ENCODE measurements at regions not wholly inside any gene's neighbourhood (a gene's known extent, or its start where the extent isn't known, plus 50 kb on each side); places are given as distances from the start of the nearest gene placed in this dataset.
"Not testable (repeated sequence)": the region's sequence is repeated elsewhere in the genome, so short reads cannot be mapped to it uniquely, and the experiment has no call there.

DNA sequence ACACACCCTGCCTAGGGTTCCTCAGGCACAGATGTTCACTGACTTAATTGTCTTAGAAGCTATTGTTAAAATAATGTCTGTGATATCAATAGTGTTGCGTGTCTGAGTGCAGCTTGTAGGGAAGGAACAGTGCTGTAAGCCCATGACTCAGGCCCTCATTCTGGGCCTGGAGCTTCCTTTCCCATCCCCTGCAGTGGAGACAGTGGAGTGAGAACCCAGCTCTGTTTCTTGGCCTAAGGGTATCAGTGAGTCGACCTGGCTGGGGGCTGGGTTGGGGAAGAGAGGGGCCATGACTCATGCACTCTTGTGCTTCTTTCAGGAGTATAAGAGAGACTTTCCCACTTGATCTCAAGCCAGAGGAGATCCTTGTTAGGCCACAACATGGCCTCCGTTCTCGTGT lies 106.8 kb downstream of the HRH4 start:
- DNase-seq: no peak

DNA sequence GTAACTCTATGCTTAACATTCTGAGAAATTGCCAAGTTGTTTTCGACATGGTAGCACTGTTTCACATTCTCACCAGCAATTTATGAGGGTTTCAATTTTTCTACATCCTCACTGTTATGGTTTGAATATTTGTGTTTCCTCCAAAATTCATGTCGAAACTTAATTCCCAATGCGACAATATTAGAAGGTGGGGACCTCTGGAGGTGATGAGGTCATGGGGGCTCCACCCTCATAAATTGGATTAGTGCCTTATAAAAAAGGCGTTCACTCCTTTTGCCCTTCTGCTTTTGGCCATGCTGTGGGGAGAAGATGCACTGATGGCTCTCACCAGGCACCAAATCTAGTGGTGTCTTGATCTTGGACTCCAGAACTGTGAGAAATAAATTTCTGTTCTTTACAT lies 110.3 kb downstream of the HRH4 start:
- no peak for DNase-seq

DNA sequence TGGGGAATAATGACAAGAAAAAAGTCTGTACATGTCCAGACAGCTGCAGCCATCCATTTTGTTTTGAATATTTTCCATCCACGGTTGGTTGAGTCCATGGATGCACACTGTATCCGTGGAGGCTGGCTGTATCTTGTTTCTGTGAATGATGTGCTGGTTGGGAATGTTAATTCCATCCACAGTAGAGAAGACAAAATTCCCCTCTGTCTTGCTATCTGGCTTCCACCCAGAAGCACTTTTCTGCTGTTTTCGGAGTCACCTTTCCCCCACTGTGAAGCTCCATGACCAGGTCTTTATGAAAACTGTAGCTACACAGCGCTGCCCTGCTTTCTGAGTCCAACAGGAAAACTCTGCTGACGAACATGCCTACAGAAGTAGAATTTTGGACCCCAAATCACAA lies 122.3 kb downstream of the HRH4 start:
- no peak for DNase-seq

DNA sequence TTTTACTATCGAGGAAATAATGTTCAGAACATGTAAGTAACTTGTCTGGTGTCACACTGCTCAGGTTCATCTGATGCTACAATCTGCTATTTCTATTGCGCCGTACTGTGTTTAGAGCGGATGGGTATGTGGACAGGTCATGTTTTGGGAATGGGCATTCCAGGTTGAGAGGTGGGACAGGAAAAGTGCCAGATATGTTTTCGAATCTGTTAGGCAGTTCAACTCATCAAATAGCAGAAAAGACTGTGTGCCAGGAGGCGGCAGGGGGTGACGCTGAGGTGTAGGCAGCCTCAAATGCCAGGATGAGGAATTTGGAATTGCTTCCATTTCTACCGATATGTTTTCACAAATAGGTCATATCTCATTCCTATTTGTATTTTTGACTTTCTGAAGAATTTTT lies 123.8 kb downstream of the HRH4 start:
- no peak for DNase-seq

GRCh38 chr18:24584813-24585212 lies 124.4 kb downstream of the HRH4 start:
- DNase-seq: no peak

DNA sequence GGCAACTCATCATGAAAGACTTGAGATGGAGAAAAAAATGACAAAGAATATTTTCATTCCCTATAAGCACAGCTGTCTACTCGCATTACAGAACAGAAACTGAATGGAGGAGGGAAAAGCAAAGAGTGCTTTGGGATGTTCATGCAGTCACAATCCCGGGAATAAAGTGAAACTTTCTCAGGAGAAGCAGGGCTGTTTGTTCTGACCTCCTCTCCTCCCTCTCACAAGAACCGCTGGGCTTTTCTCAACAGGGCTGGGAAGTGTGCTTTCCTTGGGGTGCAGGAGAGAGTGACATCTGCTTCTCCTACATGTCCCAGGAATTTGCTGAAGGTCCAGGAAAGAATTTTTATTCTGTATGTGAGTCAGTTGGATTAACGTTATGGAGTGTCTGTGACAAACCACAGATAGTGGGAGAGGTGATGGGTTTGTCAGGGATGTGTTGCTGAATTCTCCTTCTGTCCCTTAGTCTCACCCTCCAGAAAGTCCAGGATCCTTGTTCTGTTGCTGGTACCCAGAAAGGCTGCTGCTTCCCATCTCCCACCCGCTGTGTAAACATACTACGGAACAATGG lies 125.6 kb downstream of the HRH4 start:
- no peak for DNase-seq

DNA sequence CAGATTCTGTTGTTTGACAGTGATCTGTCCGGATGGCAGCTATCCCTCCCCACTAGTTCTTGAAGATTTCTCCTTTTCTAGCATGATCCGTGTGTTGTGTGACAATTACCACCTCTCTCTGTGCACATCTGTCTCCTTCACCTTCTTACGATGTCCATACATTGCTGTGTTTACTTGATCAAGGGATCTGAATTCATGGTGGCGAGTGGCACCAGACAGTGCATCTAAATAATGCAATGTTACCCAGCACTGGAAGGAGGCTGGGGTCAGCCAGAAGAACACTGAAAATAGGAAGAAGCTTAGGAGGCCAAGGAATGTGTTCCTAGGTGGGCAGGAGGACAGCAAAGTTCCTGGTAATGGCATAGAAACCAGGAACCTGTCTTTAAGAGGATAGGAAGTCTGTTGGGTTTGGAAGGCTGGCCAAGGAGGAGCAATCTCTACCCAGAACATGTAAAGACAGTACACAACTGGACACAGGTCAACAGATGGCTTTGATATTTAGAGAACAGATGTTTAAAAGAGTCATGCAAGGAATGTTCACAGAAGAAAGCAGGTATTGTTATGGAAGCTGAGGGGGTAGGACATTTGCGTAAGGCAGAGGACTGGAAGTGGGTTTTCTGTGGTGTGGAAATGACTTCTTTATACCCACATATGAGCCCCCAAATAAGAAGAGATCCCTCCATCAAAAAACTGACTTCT lies 126.4 kb downstream of the HRH4 start:
- DNase-seq: no peak

DNA sequence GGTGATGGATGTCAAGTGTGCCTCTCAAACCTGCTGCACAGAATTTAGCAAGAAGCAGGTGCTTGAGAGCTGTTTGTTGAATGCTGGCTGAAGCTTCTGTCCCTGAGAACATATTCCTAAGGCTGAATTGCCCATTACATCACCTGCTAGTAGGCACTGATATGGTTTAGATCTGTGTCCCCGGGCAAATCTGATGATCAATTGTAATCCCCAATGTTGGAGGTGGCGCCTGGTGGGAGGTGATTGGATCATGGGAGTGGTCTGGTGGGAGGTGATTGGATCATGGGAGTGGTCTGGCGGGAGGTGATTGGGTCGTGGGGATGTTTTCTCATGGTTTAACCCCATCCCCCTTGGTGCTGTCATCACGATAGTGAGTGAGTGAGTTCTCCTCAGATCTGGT lies 128.0 kb downstream of the HRH4 start:
- DNase-seq: no peak

- no peak for DNase-seq
Observed at GRCh38 chr18:24590946-24591345, 130.5 kb downstream of the HRH4 start.

DNA sequence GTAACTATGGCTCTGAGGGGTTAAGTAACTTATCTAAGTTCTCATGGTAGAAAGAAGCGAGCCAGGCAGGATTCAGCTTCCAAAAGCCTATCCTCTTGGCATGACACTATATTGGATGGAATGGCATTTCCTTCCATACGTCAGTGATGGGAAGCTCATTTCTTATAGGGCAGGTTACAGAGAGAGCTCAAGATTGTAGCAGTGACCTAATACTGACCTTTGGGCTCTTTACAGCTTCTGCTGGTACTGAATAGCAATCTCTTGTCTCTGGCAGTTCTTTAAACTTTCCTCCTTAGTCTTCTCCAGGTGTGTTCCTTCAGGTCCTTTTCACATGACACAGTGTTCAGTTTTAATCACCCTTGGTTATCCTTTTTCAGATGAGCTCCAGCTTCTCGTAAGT lies 133.0 kb downstream of the HRH4 start:
- DNase-seq: no peak

GRCh38 chr18:24593886-24594285 lies 133.4 kb downstream of the HRH4 start:
- no peak for DNase-seq

- DNase-seq: no peak
Observed at GRCh38 chr18:24595561-24596031, 135.2 kb downstream of the HRH4 start.

DNA sequence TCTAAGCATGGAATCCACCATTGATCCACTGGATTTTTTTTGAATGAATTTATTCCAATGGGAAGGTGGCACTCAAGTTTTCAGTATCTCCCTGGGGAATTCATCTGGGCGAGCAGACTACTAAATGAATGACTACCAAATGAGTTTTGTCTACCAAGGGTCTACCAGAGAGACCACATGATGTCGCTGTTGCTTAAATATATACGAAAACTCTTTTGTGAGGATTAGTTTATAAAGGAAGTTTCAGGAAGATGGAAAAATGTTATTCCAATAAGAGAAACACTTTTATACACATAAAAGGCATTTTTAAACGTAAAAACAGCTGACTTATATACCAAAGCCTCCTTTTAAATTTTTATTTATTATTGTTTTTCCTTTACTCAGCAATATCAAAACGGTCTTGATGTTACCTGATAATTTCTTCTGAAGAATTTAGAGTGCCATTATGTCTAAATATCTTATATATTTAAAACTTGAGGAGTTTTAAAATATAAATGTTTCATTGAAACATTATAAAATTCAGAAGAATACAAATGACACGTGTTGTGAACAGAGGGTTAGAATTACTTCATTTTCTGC lies 139.7 kb downstream of the HRH4 start:
- no peak for DNase-seq

- DNase-seq: no peak
Observed at GRCh38 chr18:24601585-24601984, 141.1 kb downstream of the HRH4 start.

- no peak for DNase-seq
Observed at GRCh38 chr18:24602201-24602600, 141.8 kb downstream of the HRH4 start.

GRCh38 chr18:24603151-24603550 lies 142.7 kb downstream of the HRH4 start:
- no peak for DNase-seq

- no peak for DNase-seq
Observed at GRCh38 chr18:24605444-24605843, 145.0 kb downstream of the HRH4 start.

DNA sequence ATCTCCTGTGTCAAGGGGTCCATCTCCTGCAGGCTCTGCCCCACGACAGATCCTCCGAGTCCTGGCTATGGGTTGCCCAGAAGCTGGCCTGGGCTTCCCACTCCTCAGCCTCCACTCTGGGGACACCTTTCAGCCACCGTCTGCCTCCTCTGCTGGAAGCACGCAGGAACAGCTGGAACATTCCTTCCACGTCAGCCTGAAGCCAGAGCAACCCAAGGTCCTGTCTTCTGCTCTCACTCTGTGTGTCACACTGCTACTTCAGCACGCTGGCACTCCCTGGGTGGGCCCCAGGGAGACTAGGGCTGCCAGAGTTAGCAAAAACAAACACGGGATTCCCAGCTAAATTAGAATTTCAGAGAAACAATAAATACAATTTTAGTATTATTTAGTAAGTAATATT lies 148.8 kb downstream of the HRH4 start:
- DNase-seq: no peak

GRCh38 chr18:24611075-24611474 lies 150.6 kb downstream of the HRH4 start:
- DNase-seq: no peak

- DNase-seq: peak in 1 of 2 donors; percentile 80
Observed at GRCh38 chr18:24613896-24614640, 153.6 kb downstream of the HRH4 start.

DNA sequence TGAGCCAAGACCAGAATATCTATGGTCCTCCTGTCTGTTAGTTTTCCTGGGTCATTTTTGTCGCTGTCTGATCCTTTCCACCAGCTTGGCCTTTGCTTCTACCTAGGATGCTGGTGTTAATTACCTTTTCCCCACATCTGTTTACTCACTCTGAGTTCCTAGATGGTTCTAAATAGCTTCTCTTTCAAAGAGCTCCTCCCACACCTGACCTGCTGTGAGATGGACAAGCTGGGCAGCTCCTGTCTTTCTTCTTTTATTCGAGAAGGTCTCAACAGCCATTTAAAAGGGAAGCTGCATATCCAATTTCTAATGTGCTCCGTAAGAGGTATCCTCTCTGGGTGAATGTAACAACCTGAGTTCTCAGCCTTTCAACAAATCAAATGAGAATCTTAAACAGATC lies 156.2 kb downstream of the HRH4 start:
- DNase-seq: no peak

DNA sequence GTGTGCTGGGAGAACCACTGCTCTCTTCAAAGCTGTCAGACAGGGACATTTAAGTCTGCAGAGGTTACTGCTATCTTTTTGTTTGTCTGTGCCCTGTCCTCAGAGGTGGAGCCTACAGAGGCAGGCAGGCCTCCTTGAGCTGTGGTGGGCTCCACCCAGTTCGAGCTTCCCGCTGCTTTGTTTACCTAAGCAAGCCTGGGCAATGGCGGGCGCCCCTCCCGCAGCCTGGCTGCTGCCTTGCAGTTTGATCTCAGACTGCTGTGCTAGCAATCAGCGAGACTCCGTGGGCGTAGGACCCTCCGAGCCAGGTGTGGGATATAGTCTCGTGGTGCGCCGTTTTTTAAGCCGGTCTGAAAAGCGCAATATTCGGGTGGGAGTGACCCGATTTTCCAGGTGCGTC lies 164.0 kb downstream of the HRH4 start:
- not testable (repeated sequence) for DNase-seq

GRCh38 chr18:24627644-24628315 lies 167.3 kb downstream of the HRH4 start:
- DNase-seq: no peak

All from bone marrow (tissue), 2 donors.